Breast epithelium (tissue), 4 donors: ENCODE measurements at regions not wholly inside any gene's neighbourhood (a gene's known extent, or its start where the extent isn't known, plus 50 kb on each side); places are given as distances from the start of the nearest gene placed in this dataset.
"Not testable (repeated sequence)": the region's sequence is repeated elsewhere in the genome, so short reads cannot be mapped to it uniquely, and the experiment has no call there.

Source experiments
- DNase-seq, 2 donors: peaks; one replicate each; pipeline ENCODE4 v3.0.0-alpha.2; 2019; ENCODE audit warnings: low spot score in 2 of 2
- H3K27ac ChIP-seq, 2 donors: fragments of 200-600 bp; sonication (generic) in 1 of 2; one replicate each; pipeline ENCODE4 v1.5.1; 2016 to 2019; ENCODE audit warnings: mild to moderate bottlenecking in 1 of 2
- H3K27me3 ChIP-seq, 2 donors: fragments of 200-600 bp; sonication (generic) in 1 of 2; one replicate each; pipeline versions ENCODE4 v1.5.1 to v1.6.0; 2017 to 2019; ENCODE audit warnings: control low read depth in 1 of 2, mild to moderate bottlenecking in 1 of 2
- H3K36me3 ChIP-seq: fragments of 200-600 bp; one replicate; pipeline ENCODE4 v1.5.1; 2019
- H3K4me1 ChIP-seq, 2 donors: fragments of 200-600 bp; sonication (generic); one replicate each; pipeline ENCODE4 v1.5.1; 2016 to 2019; ENCODE audit warnings: control low read depth in 1 of 2
- H3K4me3 ChIP-seq, 3 donors: fragments of 200-600 bp; sonication (generic); 1 replicate in 2 of 3; 2 replicates in 1 of 3; pipeline ENCODE4 v1.5.1; 2016 to 2019; ENCODE audit warnings: mild to moderate bottlenecking in 3 of 3, moderate library complexity in 2 of 3
- H3K9me3 ChIP-seq, 2 donors: fragments of 200-600 bp; sonication (generic) in 1 of 2; one replicate each; pipeline ENCODE4 v1.5.1; 2016 to 2019; ENCODE audit warnings: control low read depth in 1 of 2
- POLR2A ChIP-seq: fragments of 450-650 bp; IDR thresholded peaks from one replicate; pipeline ENCODE4 v1.6.1; 2016; ENCODE audit warnings: antibody characterized with exemption, mild to moderate bottlenecking, moderate library complexity
- POLR2AphosphoS5 ChIP-seq, 3 donors: sonication (generic); formaldehyde crosslinking; IDR thresholded peaks; one replicate each; pipeline ENCODE4 v1.6.1; 2017; ENCODE audit warnings: antibody characterized with exemption in 3 of 3
- intact Hi-C: fragments of 100-400 bp; cut with DNase I; formaldehyde crosslinking; loops from one replicate; pipeline ENCODE4 v1.15.1; 2023; ENCODE audit warnings: low total_unique reads
- TF ChIP-seq, protein P1 (sequence below), 3 donors: fragments of 450-650 bp; IDR thresholded peaks; one replicate each; pipeline ENCODE4 v1.5.1; 2016 to 2017; ENCODE audit warnings: antibody characterized with exemption in 3 of 3, mild to moderate bottlenecking in 3 of 3, moderate library complexity in 3 of 3

DNA sequence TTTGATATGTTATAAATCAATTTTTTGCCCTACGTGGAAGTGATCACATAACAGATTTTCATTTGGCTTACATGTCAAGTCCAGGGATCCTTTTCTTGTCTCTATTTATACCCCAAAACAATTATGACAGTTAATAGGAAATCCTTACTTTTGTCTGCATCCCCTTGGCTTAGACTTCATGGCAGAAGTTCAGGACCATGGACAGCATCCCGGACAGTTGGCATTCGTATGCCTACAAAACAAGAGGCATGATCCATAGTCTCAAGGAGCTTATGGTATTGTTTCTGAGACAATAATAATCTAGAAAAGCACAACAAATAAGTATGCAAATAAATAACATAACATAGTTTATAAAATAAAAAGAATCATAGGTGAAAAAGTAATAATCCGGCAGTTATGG lies 214.3 kb upstream of the GRIA1 start:
- Histone ChIP-seq H3K4me3 (no peak overlapping the region), H3K27me3 (no peaks in the 10 kb centered on the region), H3K4me1 (no peaks in the 10 kb centered on the region), H3K27ac (no peak overlapping the region), H3K36me3 (no peaks in the 10 kb centered on the region), H3K9me3 (no peaks in the 10 kb centered on the region)
- no peak for DNase-seq
- TF ChIP-seq, protein P1, sequence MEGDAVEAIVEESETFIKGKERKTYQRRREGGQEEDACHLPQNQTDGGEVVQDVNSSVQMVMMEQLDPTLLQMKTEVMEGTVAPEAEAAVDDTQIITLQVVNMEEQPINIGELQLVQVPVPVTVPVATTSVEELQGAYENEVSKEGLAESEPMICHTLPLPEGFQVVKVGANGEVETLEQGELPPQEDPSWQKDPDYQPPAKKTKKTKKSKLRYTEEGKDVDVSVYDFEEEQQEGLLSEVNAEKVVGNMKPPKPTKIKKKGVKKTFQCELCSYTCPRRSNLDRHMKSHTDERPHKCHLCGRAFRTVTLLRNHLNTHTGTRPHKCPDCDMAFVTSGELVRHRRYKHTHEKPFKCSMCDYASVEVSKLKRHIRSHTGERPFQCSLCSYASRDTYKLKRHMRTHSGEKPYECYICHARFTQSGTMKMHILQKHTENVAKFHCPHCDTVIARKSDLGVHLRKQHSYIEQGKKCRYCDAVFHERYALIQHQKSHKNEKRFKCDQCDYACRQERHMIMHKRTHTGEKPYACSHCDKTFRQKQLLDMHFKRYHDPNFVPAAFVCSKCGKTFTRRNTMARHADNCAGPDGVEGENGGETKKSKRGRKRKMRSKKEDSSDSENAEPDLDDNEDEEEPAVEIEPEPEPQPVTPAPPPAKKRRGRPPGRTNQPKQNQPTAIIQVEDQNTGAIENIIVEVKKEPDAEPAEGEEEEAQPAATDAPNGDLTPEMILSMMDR (IDR thresholded peaks at IDR 0.05), result no peak
- no peak for TF ChIP-seq POLR2AphosphoS5 (IDR thresholded peaks at IDR 0.05)
- no peak for TF ChIP-seq POLR2A
- intact Hi-C loops, result no loop called here

DNA sequence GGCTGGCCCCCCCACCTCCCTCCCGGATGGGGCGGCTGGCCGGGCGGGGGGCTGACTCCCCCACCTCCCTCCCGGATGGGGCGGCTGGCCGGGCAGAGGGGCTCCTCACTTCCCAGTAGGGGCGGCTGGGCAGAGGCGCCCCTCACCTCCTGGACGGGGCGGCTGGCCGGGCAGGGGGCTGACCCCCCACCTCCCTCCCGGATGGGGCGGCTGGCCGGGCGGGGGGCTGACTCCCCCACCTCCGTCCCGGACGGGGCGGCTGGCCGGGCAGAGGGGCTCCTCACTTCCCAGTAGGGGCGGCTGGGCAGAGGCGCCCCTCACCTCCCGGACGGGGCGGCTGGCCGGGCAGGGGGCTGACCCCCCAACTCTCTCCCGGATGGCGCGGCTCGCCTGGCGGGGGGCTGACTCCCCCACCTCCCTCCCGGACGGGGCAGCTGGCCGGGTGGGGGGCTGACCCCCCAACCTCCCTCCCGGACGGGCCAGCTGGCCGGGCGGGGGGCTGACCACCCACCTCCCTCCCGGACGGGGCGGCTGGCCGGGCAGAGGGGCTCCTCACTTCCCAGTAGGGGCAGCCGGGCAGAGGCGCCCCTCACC lies 194.1 kb upstream of the GRIA1 start:
- DNase-seq, H3K36me3 ChIP-seq, H3K9me3 ChIP-seq, H3K27me3 ChIP-seq, H3K4me1 ChIP-seq, H3K27ac ChIP-seq, H3K4me3 ChIP-seq, intact Hi-C loops: not testable (repeated sequence)

DNA sequence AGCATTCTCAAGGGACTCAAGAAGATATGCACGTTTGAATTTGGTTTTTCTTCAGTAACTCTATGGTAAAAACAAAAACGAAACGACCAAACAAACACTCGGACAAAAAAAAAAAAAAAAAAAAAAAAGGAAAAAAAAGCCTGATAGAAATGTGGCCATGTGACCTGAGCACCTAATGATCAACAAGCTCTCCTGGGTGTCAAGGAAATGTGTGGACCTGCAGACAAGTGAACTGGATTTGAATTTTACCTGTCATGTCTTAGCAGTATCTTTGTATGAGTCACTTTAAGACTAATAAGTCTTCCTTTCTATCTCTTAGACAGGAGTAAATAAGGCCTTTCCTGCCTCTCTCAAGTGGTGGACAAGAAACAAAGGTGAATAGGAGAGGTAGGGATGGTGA lies 190.6 kb upstream of the GRIA1 start:
- no peak overlapping the region for H3K27ac ChIP-seq
- no peak for DNase-seq

DNA sequence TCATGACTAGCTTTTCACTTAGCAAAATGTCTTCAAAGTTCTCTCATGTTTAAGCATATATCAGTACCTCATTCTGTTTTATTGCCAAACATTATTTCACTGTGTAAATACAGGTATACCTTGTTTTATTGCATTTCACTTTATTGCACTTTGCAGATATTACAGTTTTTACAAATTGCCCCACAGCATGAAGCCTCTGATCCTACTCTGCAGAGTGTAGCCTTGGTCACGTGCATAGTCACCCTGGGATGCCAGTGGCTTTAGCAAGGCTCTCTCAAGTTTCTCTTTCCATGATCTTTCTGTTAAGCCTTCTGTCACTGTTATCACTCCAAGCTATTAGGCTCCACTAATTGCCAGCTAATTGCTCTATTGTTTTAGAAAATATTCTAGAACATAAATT lies 182.2 kb upstream of the GRIA1 start:
- DNase-seq, result no peak
- Histone ChIP-seq H3K27ac (no peak overlapping the region), H3K4me3 (no peak overlapping the region), H3K27me3 (no peaks in the 10 kb centered on the region), H3K4me1 (no peaks in the 10 kb centered on the region), H3K36me3 (no peaks in the 10 kb centered on the region), H3K9me3 (no peaks in the 10 kb centered on the region)
- intact Hi-C loops, result no loop called here
- TF ChIP-seq, protein P1 (IDR thresholded peaks at IDR 0.05), result no peak
- no peak for TF ChIP-seq POLR2A
- no peak for TF ChIP-seq POLR2AphosphoS5 (IDR thresholded peaks at IDR 0.05)

More for the DNA sequence above, 190.6 kb upstream of the GRIA1 start:
- TF ChIP-seq POLR2A (no peak), POLR2AphosphoS5 (IDR thresholded peaks at IDR 0.05) (no peak)
- TF ChIP-seq, protein P1 (IDR thresholded peaks at IDR 0.05), result no peak
- no peaks in the 10 kb centered on the region for H3K4me1 ChIP-seq
- H3K36me3 ChIP-seq, result no peaks in the 10 kb centered on the region
- intact Hi-C loops, result no loop called here
- H3K9me3 ChIP-seq, result no peaks in the 10 kb centered on the region
- H3K27me3 ChIP-seq, result no peaks in the 10 kb centered on the region
- no peak overlapping the region for H3K4me3 ChIP-seq

DNA sequence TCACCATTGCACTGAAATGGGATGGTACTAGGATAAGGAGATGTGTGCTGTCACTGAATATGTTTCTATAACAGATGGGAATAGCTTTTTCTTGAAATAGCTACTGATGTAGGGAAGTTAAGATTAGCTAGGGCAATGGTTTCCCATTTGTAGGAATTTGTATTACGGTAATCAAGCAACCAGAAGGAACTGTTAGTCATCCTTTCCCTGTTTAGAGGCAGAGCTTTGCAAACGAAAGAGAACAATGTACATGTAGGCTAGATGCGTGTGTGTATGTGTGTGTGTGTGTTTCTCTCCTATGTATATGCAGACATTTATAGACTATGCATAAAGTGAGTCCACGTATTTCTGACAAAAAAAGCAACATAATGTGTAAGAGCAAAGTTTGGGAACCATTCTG lies 171.9 kb upstream of the GRIA1 start:
- H3K27ac ChIP-seq, result no peak overlapping the region
- H3K36me3 ChIP-seq, result no peaks in the 10 kb centered on the region
- intact Hi-C loops, result no loop called here
- TF ChIP-seq POLR2A, result no peak
- TF ChIP-seq, protein P1 (IDR thresholded peaks at IDR 0.05), result no peak
- no peak for TF ChIP-seq POLR2AphosphoS5 (IDR thresholded peaks at IDR 0.05)
- H3K9me3 ChIP-seq, result no peaks in the 10 kb centered on the region
- H3K27me3 ChIP-seq, result no peaks in the 10 kb centered on the region
- H3K4me3 ChIP-seq, result no peak overlapping the region
- no peak for DNase-seq
- no peaks in the 10 kb centered on the region for H3K4me1 ChIP-seq

DNA sequence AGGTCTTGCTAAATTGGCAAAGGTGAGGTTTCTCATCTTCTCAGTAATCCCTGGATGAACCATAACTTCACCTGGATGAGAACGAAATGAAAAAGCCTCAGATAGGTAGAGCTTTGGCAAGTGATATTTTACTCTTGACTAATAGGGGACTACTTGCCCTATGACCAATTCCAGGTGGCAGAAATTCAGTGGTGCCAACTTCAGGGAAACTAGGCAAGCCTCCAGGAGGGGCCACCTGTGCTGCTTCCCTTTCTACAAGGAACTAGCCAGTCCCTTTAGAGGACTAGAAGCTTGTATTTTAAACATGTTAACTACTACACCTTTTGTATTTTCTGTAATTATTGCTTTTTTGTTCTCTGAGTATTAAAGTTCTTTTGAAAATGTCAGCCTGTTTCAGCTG lies 169.0 kb upstream of the GRIA1 start:
- H3K27ac ChIP-seq, result no peak overlapping the region
- no peak overlapping the region for H3K4me3 ChIP-seq
- DNase-seq, result no peak
- no peaks in the 10 kb centered on the region for H3K36me3 ChIP-seq
- intact Hi-C loops, result no loop called here
- no peaks in the 10 kb centered on the region for H3K9me3 ChIP-seq
- H3K27me3 ChIP-seq, result no peaks in the 10 kb centered on the region
- no peaks in the 10 kb centered on the region for H3K4me1 ChIP-seq
- TF ChIP-seq POLR2A (no peak), POLR2AphosphoS5 (IDR thresholded peaks at IDR 0.05) (no peak)
- TF ChIP-seq, protein P1 (IDR thresholded peaks at IDR 0.05), result no peak
